Small intestine (tissue), 7 donors: ENCODE measurements at regions not wholly inside any gene's neighbourhood (a gene's known extent, or its start where the extent isn't known, plus 50 kb on each side); places are given as distances from the start of the nearest gene placed in this dataset.

Source experiments
- DNase-seq, 2 donors: peaks; one replicate each; pipeline versions ENCODE4 v3.0.0 to v3.0.0-alpha.2; 2013
- FAIRE-seq: peaks from 2 replicates; lab custom pipeline; 2012; peaks lifted over from hg19 to GRCh38; lab: Jason Lieb, UNC
- H3K27ac ChIP-seq, 3 donors: one replicate each; pipeline ENCODE4 v1.5.1; 2013; ENCODE audit warnings: low read length in 2 of 3, mild to moderate bottlenecking in 2 of 3, control low read depth in 1 of 3, inconsistent platforms in 1 of 3, low read depth in 1 of 3, moderate library complexity in 1 of 3
- H3K27me3 ChIP-seq, 3 donors: one replicate each; pipeline ENCODE4 v1.6.1; 2013; ENCODE audit warnings: low read length in 3 of 3, inconsistent platforms in 1 of 3; ENCODE audit not compliant: control insufficient read depth in 3 of 3, insufficient read depth in 3 of 3
- H3K36me3 ChIP-seq, 3 donors: one replicate each; pipeline ENCODE4 v1.6.1; 2013; ENCODE audit warnings: low read length in 3 of 3, inconsistent platforms in 1 of 3, low read depth in 1 of 3, mild to moderate bottlenecking in 1 of 3, moderate library complexity in 1 of 3; ENCODE audit not compliant: control insufficient read depth in 3 of 3, insufficient read depth in 2 of 3
- H3K4me1 ChIP-seq, 3 donors: one replicate each; pipeline ENCODE4 v1.6.1; 2013; ENCODE audit warnings: low read length in 2 of 3, inconsistent platforms in 1 of 3, low read depth in 1 of 3, mild to moderate bottlenecking in 1 of 3, moderate library complexity in 1 of 3; ENCODE audit not compliant: control insufficient read depth in 3 of 3, insufficient read depth in 2 of 3
- H3K4me3 ChIP-seq, 3 donors: one replicate each; pipeline ENCODE4 v1.5.1; 2013; ENCODE audit warnings: low read length in 3 of 3, control low read depth in 1 of 3, inconsistent platforms in 1 of 3, low read depth in 1 of 3, mild to moderate bottlenecking in 1 of 3, moderate library complexity in 1 of 3
- H3K9me3 ChIP-seq, 2 donors: one replicate each; pipeline ENCODE4 v1.6.1; 2013; ENCODE audit warnings: low read depth in 1 of 2, low read length in 1 of 2; ENCODE audit not compliant: control insufficient read depth in 2 of 2, insufficient read depth in 1 of 2
- WGBS, 3 donors: extraction: QIAGEN DNeasy Blood & Tissue Kit; methylation state at CpG; one replicate each; pipeline ENCODE4 v1.1.7; 2013; 5-methylcytosine and 5-hydroxymethylcytosine counted together
- donor health status: healthy with polysubstance abuse.
- donor health status: control.
- donor health status: control.
- donor health status: Bipolar disorder and iron deficiency.
- donor health status: healthy.

DNA sequence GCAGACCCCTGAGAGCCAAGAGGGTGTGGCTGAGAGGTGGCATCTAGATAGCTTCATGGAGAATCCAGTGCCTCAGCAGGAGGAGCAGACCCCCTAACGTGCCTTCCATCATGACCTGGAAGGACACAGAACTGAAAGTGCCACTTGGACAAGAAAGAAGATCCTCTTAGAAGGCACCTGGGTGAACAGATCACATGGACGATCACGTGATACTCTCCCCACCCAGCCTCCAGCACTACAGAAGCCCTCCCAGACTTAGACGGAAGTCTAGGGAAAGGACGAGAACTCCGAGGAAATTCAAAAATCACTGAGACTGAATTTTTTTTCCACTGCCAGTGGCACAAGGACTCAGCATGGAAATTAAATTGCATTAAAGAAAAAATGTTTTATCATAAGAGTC is 113.4 kb downstream of the MRM1 start:
- Histone ChIP-seq H3K36me3 (no peaks in the 10 kb centered on the region), H3K4me1 (no peaks in the 10 kb centered on the region), H3K9me3 (no peaks in the 10 kb centered on the region), H3K4me3 (no peak overlapping the region), H3K27me3 (peaks cover 0 to 3% (median 0%) of the 10 kb centered on the region in 3 donors), H3K27ac (no peak overlapping the region)
- FAIRE-seq, result no peak
- 81 to 88% (median 88%) methylated on average over 6 of the region's 6 CpGs for WGBS, 3 donors
- no peak for DNase-seq

DNA sequence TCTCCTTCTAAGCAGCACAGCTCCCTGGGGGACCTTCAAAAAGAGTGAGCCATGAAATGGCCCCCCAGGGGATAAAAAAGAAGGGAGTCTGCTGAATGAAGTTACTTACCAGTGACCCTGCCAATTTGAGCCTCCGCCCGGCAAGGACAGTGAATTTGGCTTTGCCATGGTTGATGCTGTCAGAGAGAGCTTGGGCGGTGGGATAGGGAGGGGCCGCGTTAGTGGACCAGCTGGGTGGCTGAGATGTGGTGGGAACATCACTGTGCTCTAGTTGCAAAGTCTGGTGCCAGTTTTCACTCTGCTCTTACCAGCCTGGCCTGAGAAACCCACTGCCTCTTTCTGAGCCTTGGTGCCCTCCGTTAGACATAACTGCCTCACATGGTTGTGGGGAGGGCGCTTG is 114.6 kb downstream of the MRM1 start:
- no peaks in the 10 kb centered on the region for H3K4me1 ChIP-seq
- DNase-seq, result no peak
- H3K9me3 ChIP-seq, result no peaks in the 10 kb centered on the region
- no peak for FAIRE-seq
- H3K4me3 ChIP-seq, result no peak overlapping the region
- H3K36me3 ChIP-seq, result no peaks in the 10 kb centered on the region
- peaks cover 0 to 3% (median 0%) of the 10 kb centered on the region in 3 donors for H3K27me3 ChIP-seq
- WGBS, 3 donors, result 89 to 96% (median 90%) methylated on average over 7 of the region's 7 CpGs
- no peak overlapping the region for H3K27ac ChIP-seq

DNA sequence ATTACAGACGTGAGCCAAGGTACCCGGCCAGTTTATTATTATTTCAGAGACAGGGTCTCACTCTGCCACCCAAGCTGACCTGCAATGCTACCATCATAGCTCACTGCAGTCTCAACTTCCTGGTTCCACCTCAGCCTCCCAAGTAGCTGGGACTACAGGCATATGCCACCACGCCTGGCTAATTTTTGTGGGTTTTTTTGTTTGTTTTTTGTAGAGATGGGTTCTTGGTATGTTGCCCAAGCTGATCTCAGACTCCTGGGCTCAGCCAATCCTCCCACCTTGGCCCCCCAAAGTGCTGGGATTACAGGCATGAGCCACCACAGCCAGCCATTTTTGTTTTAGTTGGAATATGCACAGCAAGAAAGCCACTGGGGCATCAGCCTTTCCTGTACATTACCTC is 115.7 kb downstream of the MRM1 start:
- DNase-seq (no peak), FAIRE-seq (no peak)
- Histone ChIP-seq H3K27me3 (peaks cover 0 to 3% (median 0%) of the 10 kb centered on the region in 3 donors), H3K4me3 (no peak overlapping the region), H3K4me1 (peaks cover 0 to 2% (median 0%) of the 10 kb centered on the region in 3 donors), H3K9me3 (no peaks in the 10 kb centered on the region), H3K36me3 (no peaks in the 10 kb centered on the region), H3K27ac (no peak overlapping the region)
- WGBS, 3 donors, result 80 to 86% (median 81%) methylated on average over 3 of the region's 3 CpGs

DNA sequence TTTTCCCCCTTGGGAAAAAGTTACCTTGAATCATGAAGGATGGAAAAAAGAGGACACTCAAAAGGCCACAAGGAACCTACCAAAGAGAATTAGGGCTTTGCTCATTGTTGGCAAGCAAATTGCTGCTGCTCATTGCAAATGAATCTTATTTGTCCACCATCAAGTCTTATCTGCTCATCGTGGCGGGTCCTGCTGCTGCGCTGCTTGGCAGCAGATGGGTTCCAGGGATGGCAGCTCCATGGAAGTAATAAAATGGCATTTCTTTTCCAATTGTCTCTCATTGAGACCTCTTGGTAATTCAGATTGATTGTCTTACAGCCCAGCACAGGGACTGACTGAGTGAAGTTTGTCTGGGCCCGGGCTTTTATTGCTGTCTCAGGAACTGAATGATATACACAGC is 118.7 kb downstream of the MRM1 start:
- no peak for FAIRE-seq
- Histone ChIP-seq H3K9me3 (no peaks in the 10 kb centered on the region), H3K27ac (no peak overlapping the region), H3K27me3 (peaks cover 0 to 3% (median 0%) of the 10 kb centered on the region in 3 donors), H3K4me1 (peaks cover 0 to 2% (median 0%) of the 10 kb centered on the region in 3 donors), H3K36me3 (no peaks in the 10 kb centered on the region), H3K4me3 (no peak overlapping the region)
- DNase-seq, result no peak
- WGBS, 3 donors, result 75 to 90% (median 82%) methylated on average over 4 of the region's 4 CpGs

DNA sequence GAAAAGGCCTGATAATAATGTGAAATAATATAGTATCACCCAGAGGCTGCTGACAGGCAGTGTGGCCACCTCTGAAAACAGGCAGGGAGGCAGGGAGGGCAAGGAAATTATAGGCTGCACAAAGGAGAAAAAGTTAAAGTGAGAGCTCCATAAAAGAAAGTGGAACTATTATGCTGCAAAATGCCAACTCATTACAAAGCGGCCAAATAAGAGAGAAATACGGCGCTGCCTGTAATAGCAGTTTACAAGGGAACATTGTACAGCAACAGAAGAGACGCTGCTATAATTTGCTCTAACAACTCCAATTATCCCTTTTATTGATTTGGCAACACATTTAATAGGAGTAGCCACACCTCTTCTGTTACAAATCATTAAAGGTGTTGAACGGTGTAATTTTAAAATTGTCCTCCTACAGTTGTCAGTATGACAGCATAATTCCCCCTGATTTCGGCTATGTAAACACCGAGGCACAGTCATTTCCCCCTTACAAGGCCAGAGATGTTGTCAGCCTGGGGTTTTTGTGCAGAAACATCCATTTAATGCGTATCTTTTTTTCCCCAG is 120.3 kb downstream of the MRM1 start:
- 10 to 24% (median 22%) methylated on average over 8 of the region's 8 CpGs for WGBS, 3 donors
- H3K36me3 ChIP-seq, result no peaks in the 10 kb centered on the region
- H3K27ac ChIP-seq, result peak overlapping the region in 1 of 3 donors; percentile 36
- peaks cover 0 to 2% (median 0%) of the 10 kb centered on the region in 3 donors for H3K4me1 ChIP-seq
- peaks cover 0 to 3% (median 0%) of the 10 kb centered on the region in 3 donors for H3K27me3 ChIP-seq
- DNase-seq (no peak), FAIRE-seq (no peak)
- H3K4me3 ChIP-seq, result peak overlapping the region in 2 of 3 donors; percentile 10 to 20
- H3K9me3 ChIP-seq, result no peaks in the 10 kb centered on the region

DNA sequence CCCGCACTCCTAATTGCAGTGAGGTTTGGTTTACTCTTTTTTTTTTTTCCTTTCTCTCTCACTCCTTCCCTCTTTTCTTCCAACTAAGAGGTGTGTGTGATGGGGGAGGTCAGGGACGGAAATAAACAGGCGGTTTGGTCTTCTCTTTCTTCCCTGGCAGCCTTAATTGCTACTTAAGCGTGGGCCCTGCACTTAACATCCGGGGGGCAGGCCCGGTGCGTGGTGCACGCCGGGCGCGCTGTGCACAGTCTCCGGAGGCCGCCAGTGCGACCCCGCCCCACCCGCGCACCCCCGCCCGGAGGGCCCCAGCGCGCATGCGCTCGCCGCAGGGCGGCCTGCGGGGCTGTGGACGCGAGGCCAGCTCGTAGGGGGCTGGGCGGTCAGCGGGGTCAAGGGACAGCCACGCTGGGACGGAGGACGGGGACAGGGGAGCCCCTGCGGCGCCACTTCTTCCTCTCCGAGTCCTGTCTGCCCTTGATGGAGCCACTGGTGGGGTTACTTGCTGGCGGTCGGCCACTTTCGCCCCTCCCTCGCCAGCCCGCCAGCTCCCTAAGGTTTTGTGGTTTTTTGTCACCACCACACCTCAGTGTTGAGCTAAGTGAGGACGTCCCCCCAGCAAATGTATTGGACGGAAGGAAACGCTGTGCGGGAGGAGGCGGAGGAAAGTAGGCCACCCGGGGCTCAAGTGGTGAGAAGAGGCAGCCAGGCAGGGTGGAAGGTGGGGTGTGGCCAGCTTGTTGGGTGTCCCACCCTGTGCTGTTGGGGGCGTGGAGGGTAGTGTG is 120.9 kb downstream of the MRM1 start:
- Histone ChIP-seq H3K36me3 (no peaks in the 10 kb centered on the region), H3K4me1 (peaks cover 0 to 2% (median 0%) of the 10 kb centered on the region in 3 donors), H3K27ac (peak overlapping the region in 1 of 3 donors; percentile 52), H3K4me3 (peak overlapping the region; percentile 10 to 37 (median 34)), H3K27me3 (peaks cover 0 to 6% (median under 1%) of the 10 kb centered on the region in 3 donors), H3K9me3 (no peaks in the 10 kb centered on the region)
- 6 to 10% (median 8%) methylated on average over 44 to 49 of the region's 49 CpGs for WGBS, 3 donors
- FAIRE-seq (no peak), DNase-seq (peak; percentile 39 to 70)

DNA sequence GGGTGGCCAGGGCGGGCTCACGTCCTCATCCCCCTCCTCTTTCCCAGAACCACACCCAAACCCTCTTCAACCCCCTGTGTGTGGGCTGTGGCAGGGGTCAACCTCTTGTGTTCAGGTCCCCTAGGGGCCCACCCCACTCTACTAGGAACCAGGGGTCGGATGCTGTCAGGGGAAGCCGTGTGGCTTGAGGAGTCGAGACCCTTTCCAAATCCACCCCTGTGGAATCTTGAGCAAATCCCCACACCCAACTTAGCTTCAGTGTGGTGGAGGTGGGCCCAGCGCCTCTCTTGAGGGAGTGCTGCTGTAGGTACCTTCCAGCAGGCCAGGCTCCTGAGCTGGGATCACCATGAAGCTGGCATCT is 121.5 kb downstream of the MRM1 start:
- DNase-seq (no peak), FAIRE-seq (no peak)

DNA sequence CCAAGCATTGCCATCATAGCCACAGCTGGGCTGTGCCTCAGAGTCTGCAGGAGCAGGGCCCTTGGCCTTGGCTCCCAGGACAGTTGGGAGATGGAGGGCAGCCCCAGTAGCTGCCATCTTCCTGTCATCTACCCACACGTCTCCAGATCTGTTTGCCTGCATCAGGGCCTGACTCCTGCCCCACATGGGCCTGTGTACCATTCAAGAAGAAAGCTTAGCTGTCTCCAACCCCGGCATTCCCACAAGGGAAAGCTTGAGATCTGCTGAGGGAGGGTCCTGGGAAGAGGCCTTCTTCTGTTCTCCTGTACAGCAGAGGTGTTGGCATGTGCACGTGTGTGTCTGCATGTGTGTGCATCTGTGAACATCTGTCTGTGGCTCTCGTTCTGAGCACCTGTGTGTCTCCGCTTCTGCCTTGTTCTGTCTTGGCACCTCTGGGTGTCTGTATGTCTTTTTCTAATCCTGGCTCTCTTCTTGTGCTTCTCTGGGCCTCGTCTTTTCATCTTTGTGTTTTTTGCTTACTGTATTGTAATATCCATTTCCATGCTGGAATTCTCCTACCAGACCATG is 122.2 kb downstream of the MRM1 start:
- FAIRE-seq (no peak), DNase-seq (no peak)
- 69 to 73% (median 71%) methylated on average over 6 of the region's 6 CpGs for WGBS, 3 donors
- Histone ChIP-seq H3K27ac (no peak overlapping the region), H3K4me3 (no peak overlapping the region), H3K4me1 (peaks cover 0 to 2% (median 0%) of the 10 kb centered on the region in 3 donors), H3K27me3 (peaks cover 0 to 17% (median 7%) of the 10 kb centered on the region in 3 donors), H3K9me3 (no peaks in the 10 kb centered on the region), H3K36me3 (no peaks in the 10 kb centered on the region)

More for the DNA sequence above, 121.5 kb downstream of the MRM1 start:
- WGBS, 3 donors, result 68 to 85% (median 73%) methylated on average over 4 to 6 of the region's 6 CpGs
- H3K27ac ChIP-seq, result peak overlapping the region in 1 of 3 donors; percentile 52
- H3K27me3 ChIP-seq, result peaks cover 0 to 11% (median 6%) of the 10 kb centered on the region in 3 donors
- H3K4me1 ChIP-seq, result peaks cover 0 to 2% (median 0%) of the 10 kb centered on the region in 3 donors
- no peaks in the 10 kb centered on the region for H3K36me3 ChIP-seq
- H3K9me3 ChIP-seq, result no peaks in the 10 kb centered on the region
- H3K4me3 ChIP-seq, result no peak overlapping the region
